HCT116 (cell line): ENCODE measurements at regions not wholly inside any gene's neighbourhood (a gene's known extent, or its start where the extent isn't known, plus 50 kb on each side); places are given as distances from the start of the nearest gene placed in this dataset.

Experiments used
- ATAC-seq: fragments of 200-7000 bp; cut with Tn5 transposase; 2 replicates; pipeline ENCODE4 v1.9.1; 2020; ENCODE audit warnings: mild to moderate bottlenecking, moderate library complexity
- BruUV-seq: library from RNA; stranded (reverse); fragments of 400-500 nt; replicated peaks from 2 replicates; lab custom pipeline; 2021; lab: Mats Ljungman, UMichigan
- CTCF ChIA-PET: fragments of 300-600 bp; sonication (Branson Sonifier 250); formaldehyde crosslinking; loops from one replicate; lab custom pipeline; 2021; ENCODE audit warnings: antibody characterized with exemption; lab: Charles Lee
- POLR2A ChIA-PET: fragments of 300-600, 350-600 bp; sonication (Branson Sonifier 250); formaldehyde crosslinking; loops from one replicate; lab custom pipeline; 2021; ENCODE audit warnings: antibody characterized with exemption; lab: Charles Lee
- RAD21 ChIA-PET, 2 experiments: fragments of 300-600 bp; sonication (Branson Sonifier 250); formaldehyde crosslinking; loops; one replicate each; lab custom pipeline; 2023; ENCODE audit warnings: low total read pairs in 2 of 2; ENCODE audit not compliant: uncharacterized antibody in 2 of 2, unreplicated experiment in 2 of 2, low non-redundant PET in 1 of 2; lab: Charles Lee
- DNase-seq: peaks from one replicate; pipeline ENCODE4 v3.0.0-alpha.2; 2010; ENCODE audit warnings: low read depth, low spot score
- H2AFZ ChIP-seq: fragments of 200-600 bp; shearing (Covaris generic), sonication (generic); 2 replicates; pipeline ENCODE4 v1.6.1; 2017; ENCODE audit warnings: low read depth, mixed run types, mixed read lengths, antibody characterized with exemption, low read length; ENCODE audit not compliant: poor library complexity, severe bottlenecking
- H3K27ac ChIP-seq: 2 replicates; pipeline ENCODE4 v1.5.1; 2012; ENCODE audit warnings: low read depth, low read length
- H3K27me3 ChIP-seq: fragments of 200-600 bp; sonication (generic); 2 replicates; pipeline ENCODE4 v1.6.1; 2016; ENCODE audit warnings: mixed run types, low read length, mixed read lengths; ENCODE audit not compliant: insufficient read depth
- H3K36me3 ChIP-seq, 2 experiments: fragments of 200-500 bp in 1 of 2; fragments of 200-600 bp in 1 of 2; sonication (Bioruptor generic) in 1 of 2; sonication (generic) in 1 of 2; 2 replicates each; pipeline versions ENCODE4 v1.5.1 to v1.6.1; 2014 to 2016; ENCODE audit warnings: low read length in 2 of 2, inconsistent platforms in 1 of 2, mixed read lengths in 1 of 2, mixed run types in 1 of 2; ENCODE audit not compliant: insufficient read depth in 2 of 2, control insufficient read depth in 1 of 2
- H3K4me1 ChIP-seq, 2 experiments: fragments of 200-600 bp in 1 of 2; sonication (generic) in 1 of 2; 2 replicates each; pipeline versions ENCODE4 v1.5.1 to v1.6.1; 2012 to 2017; ENCODE audit warnings: low read length in 2 of 2, inconsistent platforms in 1 of 2, mild to moderate bottlenecking in 1 of 2, mixed read lengths in 1 of 2, mixed run types in 1 of 2, moderate library complexity in 1 of 2; ENCODE audit not compliant: insufficient read depth in 2 of 2, control insufficient read depth in 1 of 2
- H3K4me2 ChIP-seq: fragments of 200-600 bp; sonication (generic); 2 replicates; pipeline ENCODE4 v1.6.1; 2017; ENCODE audit warnings: mixed run types, low read length, mixed read lengths
- H3K4me3 ChIP-seq, 2 experiments: fragments of 200-600 bp in 1 of 2; sonication (generic) in 1 of 2; replicated peaks in 1 of 2; 2 replicates each; pipeline ENCODE4 v1.5.1; 2011 to 2016; ENCODE audit warnings: low read length in 2 of 2, control low read depth in 1 of 2, low read depth in 1 of 2, mild to moderate bottlenecking in 1 of 2, mixed read lengths in 1 of 2, mixed run types in 1 of 2
- H3K79me2 ChIP-seq: fragments of 200-600 bp; sonication (generic); 2 replicates; pipeline ENCODE4 v1.6.1; 2017; ENCODE audit warnings: mild to moderate bottlenecking, mixed run types, low read length, moderate library complexity, mixed read lengths; ENCODE audit not compliant: insufficient read depth
- H3K9ac ChIP-seq: fragments of 200-600 bp; sonication (generic); 2 replicates; pipeline ENCODE4 v1.6.1; 2016; ENCODE audit warnings: low read length, mixed read lengths
- H3K9me2 ChIP-seq: fragments of 200-600 bp; sonication (generic), shearing (Covaris generic); 2 replicates; pipeline ENCODE4 v1.6.1; 2017; ENCODE audit warnings: mixed run types, mild to moderate bottlenecking, moderate library complexity; ENCODE audit not compliant: insufficient read depth
- H3K9me3 ChIP-seq, 2 experiments: fragments of 200-500 bp in 1 of 2; fragments of 200-600 bp in 1 of 2; sonication (Bioruptor generic) in 1 of 2; sonication (generic) in 1 of 2; 2 replicates each; pipeline ENCODE4 v1.6.1; 2014 to 2017; ENCODE audit warnings: low read length in 2 of 2, mixed read lengths in 2 of 2, inconsistent platforms in 1 of 2, low read depth in 1 of 2, mild to moderate bottlenecking in 1 of 2, mixed run types in 1 of 2, moderate library complexity in 1 of 2; ENCODE audit not compliant: control insufficient read depth in 1 of 2, insufficient read depth in 1 of 2
- H4K20me1 ChIP-seq: fragments of 200-600 bp; sonication (generic), shearing (Covaris generic); 2 replicates; pipeline ENCODE4 v1.6.1; 2017; ENCODE audit warnings: mixed run types, mild to moderate bottlenecking, moderate library complexity; ENCODE audit not compliant: insufficient read depth
- ATF3 ChIP-seq: IDR thresholded peaks from 2 replicates; pipeline ENCODE4 v1.6.1; 2012
- CBX3 ChIP-seq: IDR thresholded peaks from 2 replicates; pipeline ENCODE4 v1.6.1; 2012; ENCODE audit warnings: low read depth
- CEBPB ChIP-seq: IDR thresholded peaks from 2 replicates; pipeline ENCODE4 v1.6.1; 2012; ENCODE audit warnings: low read depth
- CTCF ChIP-seq, 3 experiments: fragments of 200-600 bp in 1 of 3; sonication (generic) in 1 of 3; IDR thresholded peaks in 2 of 3; conservative IDR thresholded peaks in 1 of 3; 2 replicates each; pipeline ENCODE4 v1.5.1; 2012 to 2017; ENCODE audit warnings: low read depth in 2 of 3, low read length in 2 of 3, antibody characterized with exemption in 1 of 3, borderline replicate concordance in 1 of 3, control low read depth in 1 of 3, mild to moderate bottlenecking in 1 of 3, mixed read lengths in 1 of 3, mixed run types in 1 of 3, moderate library complexity in 1 of 3; ENCODE audit not compliant: insufficient read depth in 1 of 3
- EGR1 ChIP-seq: IDR thresholded peaks from 2 replicates; pipeline ENCODE4 v1.6.1; 2012; ENCODE audit warnings: low read depth
- ELF1 ChIP-seq: IDR thresholded peaks from 2 replicates; pipeline ENCODE4 v1.6.1; 2012; ENCODE audit warnings: low read depth, borderline replicate concordance
- EZH2phosphoT487 ChIP-seq: fragments of 200-600 bp; IDR thresholded peaks from 2 replicates; pipeline ENCODE4 v1.6.1; 2018; ENCODE audit warnings: antibody characterized with exemption, borderline replicate concordance
- FOSL1 ChIP-seq: IDR thresholded peaks from 2 replicates; pipeline ENCODE4 v1.6.1; 2012; ENCODE audit warnings: low read depth
- MAX ChIP-seq: IDR thresholded peaks from 2 replicates; pipeline ENCODE4 v1.6.1; 2012
- POLR2AphosphoS5 ChIP-seq: IDR thresholded peaks from 2 replicates; pipeline ENCODE4 v1.6.1; 2011; ENCODE audit warnings: mild to moderate bottlenecking, low read depth, low read length, moderate library complexity
- SIN3A ChIP-seq: IDR thresholded peaks from 2 replicates; pipeline ENCODE4 v1.6.1; 2012; ENCODE audit warnings: low read depth
- ZBTB33 ChIP-seq: IDR thresholded peaks from 2 replicates; pipeline ENCODE4 v1.6.1; 2011; ENCODE audit warnings: mild to moderate bottlenecking, low read length, moderate library complexity; ENCODE audit not compliant: insufficient replicate concordance; ENCODE audit errors: extremely low read depth
- ZFX ChIP-seq: fragments of 450-650 bp; IDR thresholded peaks from 2 replicates; pipeline ENCODE4 v1.6.1; 2017
- ZNF274 ChIP-seq: fragments of 200-500 bp; sonication (Bioruptor generic); IDR thresholded peaks from 2 replicates; pipeline ENCODE4 v1.6.1; 2014; ENCODE audit warnings: mild to moderate bottlenecking, low read depth, low read length, inconsistent platforms
- intact Hi-C: fragments of 100-400 bp; cut with micrococcal nuclease; formaldehyde crosslinking; loops from 2 replicates; pipeline ENCODE4 v1.10.0; 2022

GRCh38 chr1:106178791-106179190, 877.7 kb upstream of the PRMT6 start:
- no peak overlapping the region for H3K27ac ChIP-seq
- no peak for TF ChIP-seq CTCF (IDR thresholded peaks at IDR 0.05 in 2 of 3, conservative IDR thresholded peaks at IDR 0.05 in 1 of 3; ENCODE audit: borderline replicate concordance in 1 of 3, insufficient read depth in 1 of 3, low read depth in 2 of 3, low read length in 2 of 3)
- no peak for TF ChIP-seq EZH2phosphoT487
- TF ChIP-seq ZFX = no peak
- TF ChIP-seq ZBTB33 = no peak
- no peak for TF ChIP-seq EGR1
- TF ChIP-seq ELF1 = no peak
- no peak for TF ChIP-seq CBX3
- no peak for TF ChIP-seq FOSL1
- TF ChIP-seq SIN3A = no peak
- TF ChIP-seq MAX = no peak
- TF ChIP-seq CEBPB = no peak
- no peak for TF ChIP-seq ATF3
- TF ChIP-seq ZNF274 = no peak
- TF ChIP-seq POLR2AphosphoS5 = no peak
- peaks cover 11 to 17% of the 10 kb centered on the region in 2 experiments; a peak in 2 of 4 replicates for H3K9me3 ChIP-seq
- no peaks in the 10 kb centered on the region for H3K79me2 ChIP-seq
- no TSS peak for BruUV-seq
- H3K4me1 ChIP-seq = no peaks in the 10 kb centered on the region
- ChIA-PET CTCF (no interaction called here), RAD21 (no interaction called here), POLR2A (no interaction called here)
- no peak overlapping the region for H2AFZ ChIP-seq
- no peaks in the 10 kb centered on the region for H3K27me3 ChIP-seq
- H3K4me3 ChIP-seq = no peak overlapping the region
- no peak overlapping the region for H3K4me2 ChIP-seq
- no peak for ATAC-seq
- no peaks in the 10 kb centered on the region for H3K36me3 ChIP-seq
- H4K20me1 ChIP-seq = no peaks in the 10 kb centered on the region
- no peak overlapping the region for H3K9ac ChIP-seq
- H3K9me2 ChIP-seq = no peaks in the 10 kb centered on the region
- intact Hi-C loops = no loop called here
- DNase-seq = no peak
